Right lobe of liver (tissue), 4 donors: ENCODE measurements at regions not wholly inside any gene's neighbourhood (a gene's known extent, or its start where the extent isn't known, plus 50 kb on each side); places are given as distances from the start of the nearest gene placed in this dataset.

Experiments used
- POLR2A ChIP-seq: fragments of 450-650 bp; IDR thresholded peaks from one replicate; pipeline ENCODE4 v1.6.1; 2017; ENCODE audit warnings: antibody characterized with exemption, mild to moderate bottlenecking
- TF ChIP-seq, protein P1 (sequence below), 4 donors: fragments of 200-600 bp in 3 of 4; fragments of 450-650 bp in 1 of 4; IDR thresholded peaks; one replicate each; pipeline versions ENCODE4 v1.5.1 to v1.8.0; 2016 to 2022; ENCODE audit warnings: antibody characterized with exemption in 4 of 4, mild to moderate bottlenecking in 2 of 4
- donor health status: DM: no; HTN: no; CAD: no.
- donor health status: DM: no; HTN: no; CAD: no.
- donor health status: DM: no; HTN: yes; CAD: no.

- no peak for TF ChIP-seq POLR2A
- TF ChIP-seq, protein P1, sequence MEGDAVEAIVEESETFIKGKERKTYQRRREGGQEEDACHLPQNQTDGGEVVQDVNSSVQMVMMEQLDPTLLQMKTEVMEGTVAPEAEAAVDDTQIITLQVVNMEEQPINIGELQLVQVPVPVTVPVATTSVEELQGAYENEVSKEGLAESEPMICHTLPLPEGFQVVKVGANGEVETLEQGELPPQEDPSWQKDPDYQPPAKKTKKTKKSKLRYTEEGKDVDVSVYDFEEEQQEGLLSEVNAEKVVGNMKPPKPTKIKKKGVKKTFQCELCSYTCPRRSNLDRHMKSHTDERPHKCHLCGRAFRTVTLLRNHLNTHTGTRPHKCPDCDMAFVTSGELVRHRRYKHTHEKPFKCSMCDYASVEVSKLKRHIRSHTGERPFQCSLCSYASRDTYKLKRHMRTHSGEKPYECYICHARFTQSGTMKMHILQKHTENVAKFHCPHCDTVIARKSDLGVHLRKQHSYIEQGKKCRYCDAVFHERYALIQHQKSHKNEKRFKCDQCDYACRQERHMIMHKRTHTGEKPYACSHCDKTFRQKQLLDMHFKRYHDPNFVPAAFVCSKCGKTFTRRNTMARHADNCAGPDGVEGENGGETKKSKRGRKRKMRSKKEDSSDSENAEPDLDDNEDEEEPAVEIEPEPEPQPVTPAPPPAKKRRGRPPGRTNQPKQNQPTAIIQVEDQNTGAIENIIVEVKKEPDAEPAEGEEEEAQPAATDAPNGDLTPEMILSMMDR (IDR thresholded peaks at IDR 0.05), result no peak
These were observed 66.4 kb upstream of the ANK3 start for GRCh38 chr10:60456053-60456452.
